NCI-H460 (cell line): ENCODE measurements at regions not wholly inside any gene's neighbourhood (a gene's known extent, or its start where the extent isn't known, plus 50 kb on each side); places are given as distances from the start of the nearest gene placed in this dataset.

Experiments used
- DNase-seq: peaks from one replicate; pipeline ENCODE4 v3.0.0-alpha.2; 2016; ENCODE audit warnings: low read depth; ENCODE audit errors: extremely low read depth

GRCh38 chr18:77650799-77651385 is 401.2 kb downstream of the GALR1 start:
- peak; percentile 41 for DNase-seq

- no peak for DNase-seq
These were observed 401.8 kb downstream of the GALR1 start for GRCh38 chr18:77651441-77651840.

DNA sequence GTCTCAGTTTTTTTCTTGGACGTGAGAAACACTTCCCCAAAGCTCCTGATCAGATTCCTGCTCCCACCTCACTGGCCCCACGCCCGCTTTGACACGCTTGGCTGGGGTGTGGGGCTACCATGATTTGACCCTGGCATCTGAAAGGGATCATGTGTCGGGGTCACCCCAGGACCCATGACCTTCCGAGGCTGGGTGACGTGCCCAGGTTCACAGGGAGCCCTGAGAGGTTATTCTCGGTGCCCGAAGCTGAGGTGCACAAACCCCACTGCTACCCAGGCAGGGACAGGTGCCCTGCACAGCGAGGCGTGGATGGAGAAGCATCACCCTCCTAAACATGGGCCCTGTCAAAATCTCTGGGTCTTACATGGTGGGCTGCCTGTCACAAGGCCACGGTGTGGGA is 404.1 kb downstream of the GALR1 start:
- no peak for DNase-seq

GRCh38 chr18:77654302-77654701 is 404.7 kb downstream of the GALR1 start:
- no peak for DNase-seq

- DNase-seq: no peak
These were observed 408.1 kb downstream of the GALR1 start for GRCh38 chr18:77657651-77658298.

DNA sequence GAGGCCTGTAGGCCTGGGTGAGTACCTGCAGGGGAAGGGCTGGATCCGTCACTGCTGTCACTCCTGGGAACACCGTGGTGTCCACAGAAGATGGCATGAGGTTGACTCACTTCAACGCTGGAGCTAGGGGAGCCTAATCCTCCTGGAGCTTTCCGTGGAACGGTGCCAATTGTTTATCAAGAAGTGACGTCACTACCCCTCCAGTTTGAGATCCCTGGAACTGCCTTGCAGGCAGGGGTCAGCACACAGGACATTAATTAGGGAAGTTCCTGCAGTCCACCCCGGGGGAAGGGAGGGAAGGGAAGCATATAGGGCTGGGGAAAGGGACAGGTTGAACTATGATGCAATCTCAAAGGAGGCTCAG is 408.6 kb downstream of the GALR1 start:
- no peak for DNase-seq

DNA sequence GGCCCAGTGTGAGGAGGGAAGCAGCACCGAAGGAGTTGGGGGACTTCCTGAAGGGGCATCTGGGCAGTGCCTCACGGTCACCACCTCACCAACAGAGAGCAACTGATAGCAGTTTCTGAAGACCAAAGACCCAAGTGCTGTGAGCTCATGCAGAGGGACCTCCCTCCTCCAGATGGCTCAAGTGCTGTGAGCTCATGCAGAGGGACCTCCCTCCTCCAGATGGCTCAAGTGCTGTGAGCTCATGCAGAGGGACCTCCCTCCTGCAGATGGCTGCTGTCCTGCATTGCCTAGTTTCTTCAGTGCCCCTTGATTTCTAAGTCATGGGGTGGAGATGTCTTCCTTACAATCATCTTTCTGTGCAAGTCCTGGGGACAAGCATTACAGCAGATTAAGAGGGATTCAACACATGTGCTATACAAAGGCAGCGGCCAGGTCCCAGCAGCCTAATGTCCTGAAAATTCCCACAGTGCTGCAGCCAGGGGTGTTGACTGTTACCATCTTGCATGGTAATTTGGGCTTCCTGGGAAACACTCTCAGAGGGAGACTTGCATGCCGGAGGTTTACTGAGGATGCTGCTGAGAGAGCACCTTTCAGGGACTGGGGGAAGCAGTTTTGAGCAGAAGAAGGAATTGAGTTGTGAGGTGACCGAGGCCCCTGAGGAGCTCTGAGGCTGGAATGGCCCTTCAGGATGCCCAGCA is 409.3 kb downstream of the GALR1 start:
- no peak for DNase-seq

DNA sequence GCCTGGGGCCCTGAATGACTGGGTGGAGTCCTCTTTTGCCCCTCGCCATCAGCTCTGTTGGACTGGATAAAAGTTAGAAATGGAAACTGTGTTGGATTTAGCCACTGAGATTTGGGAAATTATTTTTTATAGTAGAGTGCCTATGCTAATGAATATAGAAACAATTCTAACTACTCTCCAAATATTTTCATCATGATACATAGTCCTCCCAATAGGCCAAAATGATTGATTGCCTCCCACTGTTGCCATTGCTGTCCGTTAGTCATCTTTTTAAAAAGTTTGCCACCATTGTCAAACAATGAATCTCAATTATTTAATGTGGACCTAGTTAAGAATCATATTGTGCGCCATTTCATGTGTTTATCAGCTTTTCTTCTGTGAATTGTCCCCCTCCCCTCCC is 417.0 kb downstream of the GALR1 start:
- no peak for DNase-seq

DNA sequence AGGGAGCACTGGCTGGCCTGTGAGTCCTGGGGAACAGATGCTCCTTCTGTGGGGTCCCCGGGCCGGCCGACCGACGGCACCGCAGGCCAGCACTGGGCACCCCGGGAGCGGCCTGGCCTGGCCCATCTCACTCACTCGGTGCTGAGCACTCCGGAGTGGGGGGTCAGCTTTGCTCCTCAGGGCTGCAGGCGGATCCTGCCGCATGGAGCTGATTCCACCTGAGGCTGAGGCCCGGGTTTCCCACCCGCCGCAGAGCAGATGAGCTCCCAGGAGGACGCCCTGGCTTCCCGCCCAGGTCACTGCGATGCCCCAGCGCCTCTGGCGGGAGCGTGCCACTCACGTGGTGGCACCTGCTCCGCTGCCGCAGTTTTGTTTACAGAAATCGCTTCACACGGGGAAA is 418.6 kb downstream of the GALR1 start:
- DNase-seq: no peak

- no peak for DNase-seq
These were observed 419.7 kb downstream of the GALR1 start for GRCh38 chr18:77669331-77669730.

DNA sequence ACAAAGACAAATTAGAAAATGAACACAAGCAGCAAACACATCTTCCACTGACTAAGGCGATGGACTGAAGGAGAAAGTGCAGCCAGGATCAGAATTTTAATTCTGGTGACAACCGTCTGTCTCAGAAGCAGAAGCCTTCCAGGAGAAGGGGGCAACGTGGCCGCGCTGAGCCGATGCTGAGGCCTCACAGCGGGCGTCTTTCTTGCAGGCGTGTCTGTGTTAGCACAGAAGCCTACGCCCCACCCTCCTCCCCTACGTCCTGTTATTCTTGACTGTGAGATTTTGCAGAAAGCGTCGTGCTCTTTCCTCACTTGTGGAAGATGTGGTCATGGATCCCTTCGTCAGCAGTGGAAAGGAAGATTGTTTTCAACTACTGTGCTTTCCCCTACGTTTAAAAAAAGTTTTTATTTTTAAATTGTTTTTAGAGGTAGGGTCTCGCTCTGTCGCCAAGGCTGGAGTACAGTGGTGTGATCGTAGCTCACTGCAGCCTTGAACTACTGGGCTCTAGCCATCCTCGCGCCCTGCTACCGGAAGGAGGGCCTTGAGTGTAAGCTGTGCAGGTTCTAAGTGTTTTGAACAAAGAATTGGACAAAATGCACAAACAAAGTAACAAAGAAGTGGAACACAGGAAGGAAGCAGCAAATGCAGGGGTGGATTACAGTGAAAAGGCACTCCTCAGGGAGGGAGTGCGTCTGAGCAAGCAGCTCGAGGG is 422.0 kb downstream of the GALR1 start:
- no peak for DNase-seq

- DNase-seq: no peak
These were observed 427.3 kb downstream of the GALR1 start for GRCh38 chr18:77676910-77677309.

GRCh38 chr18:77677536-77677935 is 427.9 kb downstream of the GALR1 start:
- no peak for DNase-seq

DNA sequence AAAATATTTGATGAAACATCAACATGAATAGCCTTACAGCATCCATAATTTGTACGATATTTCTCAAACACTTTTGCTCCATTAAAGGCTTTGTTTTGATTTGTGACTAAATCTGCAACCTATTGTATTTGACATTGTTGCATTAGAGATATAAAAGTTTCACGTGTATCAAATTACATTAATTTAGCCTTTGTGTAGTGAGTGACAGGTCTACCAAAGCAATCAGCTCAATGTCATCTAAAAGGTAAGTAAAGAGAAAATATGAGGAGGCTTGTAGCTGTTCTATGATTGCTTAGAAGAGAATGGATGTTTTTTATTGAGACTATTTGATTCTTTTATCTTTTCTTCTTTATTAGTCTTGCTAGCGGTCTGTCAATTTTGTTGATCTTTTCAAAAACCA is 430.2 kb downstream of the GALR1 start:
- no peak for DNase-seq

- DNase-seq: no peak
These were observed 450.4 kb downstream of the GALR1 start for GRCh38 chr18:77700051-77700450.

DNA sequence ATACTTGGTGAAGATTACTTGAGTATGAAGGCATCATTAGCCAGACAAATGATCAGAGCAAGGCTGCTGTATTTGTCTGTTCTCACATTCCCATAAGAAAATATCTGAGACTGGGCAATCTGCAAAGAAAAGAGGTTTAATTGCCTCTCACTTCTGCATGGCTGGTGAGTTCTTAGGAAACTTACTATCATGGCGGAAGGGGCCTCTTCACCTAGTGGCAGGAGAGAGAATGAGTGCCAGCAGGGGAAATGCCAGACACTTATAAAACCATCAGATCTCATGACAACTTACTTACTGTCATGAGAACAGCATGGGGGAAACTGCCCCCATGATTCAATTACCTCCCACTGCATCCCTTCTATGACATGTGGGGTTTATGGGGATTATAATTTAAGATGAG is 452.3 kb downstream of the GALR1 start:
- DNase-seq: no peak

GRCh38 chr18:77702686-77703085 is 453.0 kb downstream of the GALR1 start:
- DNase-seq: peak; percentile 37

- DNase-seq: no peak
These were observed 455.7 kb downstream of the GALR1 start for GRCh38 chr18:77705301-77705700.

- DNase-seq: no peak
These were observed 459.3 kb downstream of the GALR1 start for GRCh38 chr18:77708826-77709506.

GRCh38 chr18:77711096-77711495 is 461.4 kb downstream of the GALR1 start:
- DNase-seq: no peak

DNA sequence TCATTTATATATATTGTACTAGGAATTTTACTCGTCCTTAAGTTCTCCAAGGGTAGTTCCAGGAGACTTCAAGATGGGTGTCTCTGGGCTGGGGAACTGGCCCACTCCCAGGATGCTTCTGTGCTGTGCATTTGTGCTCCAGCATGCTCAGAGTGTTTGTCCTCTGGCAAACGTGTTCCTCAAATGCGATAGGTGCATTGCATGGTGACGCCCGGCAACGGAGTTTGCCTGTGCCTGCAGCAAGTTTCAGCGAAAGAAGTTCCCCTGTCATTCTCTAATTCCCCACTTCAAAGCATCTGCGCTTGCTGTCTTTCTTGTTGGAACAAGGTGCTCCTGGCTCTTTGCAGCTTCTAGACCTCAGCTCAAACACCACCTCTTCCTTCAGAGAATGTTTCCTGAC is 465.1 kb downstream of the GALR1 start:
- no peak for DNase-seq
